HCT116 (cell line): ENCODE measurements at regions not wholly inside any gene's neighbourhood (a gene's known extent, or its start where the extent isn't known, plus 50 kb on each side); places are given as distances from the start of the nearest gene placed in this dataset.

ENCODE experiments used
- EZH2 ChIP-seq: fragments of 200-600 bp; sonication (generic); IDR thresholded peaks from 2 replicates; pipeline ENCODE4 v1.6.1; 2017; ENCODE audit warnings: antibody characterized with exemption, mixed run types
- FOSL1 ChIP-seq: IDR thresholded peaks from 2 replicates; pipeline ENCODE4 v1.6.1; 2012; ENCODE audit warnings: low read depth
- POLR2A ChIP-seq: IDR thresholded peaks from 2 replicates; pipeline ENCODE4 v1.7.0; 2011; ENCODE audit warnings: borderline replicate concordance; ENCODE audit not compliant: insufficient read depth, insufficient read length; ENCODE audit errors: extremely low read depth
- SIN3A ChIP-seq: IDR thresholded peaks from 2 replicates; pipeline ENCODE4 v1.6.1; 2012; ENCODE audit warnings: low read depth
- TF ChIP-seq, protein P1 (sequence below), 3 experiments: fragments of 200-600 bp in 1 of 3; sonication (generic) in 1 of 3; IDR thresholded peaks in 2 of 3; conservative IDR thresholded peaks in 1 of 3; 2 replicates each; pipeline ENCODE4 v1.5.1; 2012 to 2017; ENCODE audit warnings: low read depth in 2 of 3, low read length in 2 of 3, antibody characterized with exemption in 1 of 3, borderline replicate concordance in 1 of 3, control low read depth in 1 of 3, mild to moderate bottlenecking in 1 of 3, mixed read lengths in 1 of 3, mixed run types in 1 of 3, moderate library complexity in 1 of 3; ENCODE audit not compliant: insufficient read depth in 1 of 3

DNA sequence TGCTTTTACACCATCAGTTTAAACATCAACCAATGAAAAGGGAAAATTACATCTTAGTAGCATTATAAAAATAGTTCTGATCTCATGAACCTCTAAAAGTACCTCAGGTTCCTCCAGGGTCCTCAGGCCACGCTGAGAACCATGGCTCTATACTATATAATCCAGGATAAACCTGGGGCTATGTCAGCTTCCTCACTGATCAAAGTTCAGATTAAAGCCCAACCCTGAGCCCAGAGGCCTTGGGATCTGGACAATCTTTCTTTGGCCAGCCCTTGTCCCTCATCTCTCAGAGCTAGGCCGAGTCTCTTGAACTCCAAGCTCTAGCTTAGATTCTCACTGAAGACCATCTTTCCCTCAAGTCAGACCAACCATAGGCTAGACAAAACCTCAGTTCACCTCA, 168.3 kb downstream of the PLPP3 start:
- no peak for TF ChIP-seq SIN3A
- no peak for TF ChIP-seq FOSL1
- TF ChIP-seq POLR2A: no peak
- TF ChIP-seq, protein P1, sequence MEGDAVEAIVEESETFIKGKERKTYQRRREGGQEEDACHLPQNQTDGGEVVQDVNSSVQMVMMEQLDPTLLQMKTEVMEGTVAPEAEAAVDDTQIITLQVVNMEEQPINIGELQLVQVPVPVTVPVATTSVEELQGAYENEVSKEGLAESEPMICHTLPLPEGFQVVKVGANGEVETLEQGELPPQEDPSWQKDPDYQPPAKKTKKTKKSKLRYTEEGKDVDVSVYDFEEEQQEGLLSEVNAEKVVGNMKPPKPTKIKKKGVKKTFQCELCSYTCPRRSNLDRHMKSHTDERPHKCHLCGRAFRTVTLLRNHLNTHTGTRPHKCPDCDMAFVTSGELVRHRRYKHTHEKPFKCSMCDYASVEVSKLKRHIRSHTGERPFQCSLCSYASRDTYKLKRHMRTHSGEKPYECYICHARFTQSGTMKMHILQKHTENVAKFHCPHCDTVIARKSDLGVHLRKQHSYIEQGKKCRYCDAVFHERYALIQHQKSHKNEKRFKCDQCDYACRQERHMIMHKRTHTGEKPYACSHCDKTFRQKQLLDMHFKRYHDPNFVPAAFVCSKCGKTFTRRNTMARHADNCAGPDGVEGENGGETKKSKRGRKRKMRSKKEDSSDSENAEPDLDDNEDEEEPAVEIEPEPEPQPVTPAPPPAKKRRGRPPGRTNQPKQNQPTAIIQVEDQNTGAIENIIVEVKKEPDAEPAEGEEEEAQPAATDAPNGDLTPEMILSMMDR (IDR thresholded peaks at IDR 0.05 in 2 of 3, conservative IDR thresholded peaks at IDR 0.05 in 1 of 3; ENCODE audit: borderline replicate concordance in 1 of 3, insufficient read depth in 1 of 3, low read depth in 2 of 3, low read length in 2 of 3): no peak
- no peak for TF ChIP-seq EZH2
